H1 (cell line): ENCODE measurements at regions not wholly inside any gene's neighbourhood (a gene's known extent, or its start where the extent isn't known, plus 50 kb on each side); places are given as distances from the start of the nearest gene placed in this dataset.

Source experiments
- CTCF ChIA-PET: fragments of 300-600 bp; sonication (Branson Sonifier 250); formaldehyde crosslinking; loops from one replicate; lab custom pipeline; 2021; ENCODE audit not compliant: partially characterized antibody; lab: Charles Lee
- POLR2A ChIA-PET: fragments of 300-600 bp; sonication (Branson Sonifier 250); formaldehyde crosslinking; loops from one replicate; lab custom pipeline; 2021; ENCODE audit warnings: inconsistent platforms; ENCODE audit not compliant: partially characterized antibody; lab: Charles Lee
- DNase-seq, 2 experiments: peaks; one replicate each; pipeline versions ENCODE4 v3.0.0 to v3.0.0-alpha.2; 2010 to 2022; ENCODE audit warnings: low spot score in 2 of 2, low read depth in 1 of 2, mixed read lengths in 1 of 2
- FAIRE-seq: peaks from 2 replicates; lab custom pipeline; 2011; peaks lifted over from hg19 to GRCh38; lab: Jason Lieb, UNC
- H2AFZ ChIP-seq: 2 replicates; pipeline ENCODE4 v1.8.1; 2012; ENCODE audit warnings: low read length, inconsistent platforms
- H2AK5ac ChIP-seq: 2 replicates; pipeline ENCODE4 v1.6.1; 2013; ENCODE audit warnings: low read depth, low read length
- H2BK120ac ChIP-seq: replicated peaks from 2 replicates; pipeline ENCODE3; 2013; ENCODE audit warnings: low read depth, low read length, inconsistent platforms
- H2BK12ac ChIP-seq: 2 replicates; pipeline ENCODE4 v1.6.1; 2013; ENCODE audit warnings: low read depth, low read length
- H2BK15ac ChIP-seq: 2 replicates; pipeline ENCODE4 v1.6.1; 2013; ENCODE audit warnings: low read length
- H2BK20ac ChIP-seq: 2 replicates; pipeline ENCODE4 v1.6.1; 2013; ENCODE audit warnings: low read length
- H2BK5ac ChIP-seq: 2 replicates; pipeline ENCODE4 v1.6.1; 2013; ENCODE audit warnings: low read depth, low read length
- H3K14ac ChIP-seq: 2 replicates; pipeline ENCODE4 v1.6.1; 2013; ENCODE audit warnings: inconsistent platforms; ENCODE audit not compliant: insufficient read length
- H3K18ac ChIP-seq: 2 replicates; pipeline ENCODE4 v1.6.1; 2013; ENCODE audit warnings: low read length; ENCODE audit errors: extremely low read depth
- H3K23ac ChIP-seq: 2 replicates; pipeline ENCODE4 v1.6.1; 2013; ENCODE audit warnings: inconsistent platforms; ENCODE audit not compliant: insufficient read length
- H3K23me2 ChIP-seq: 2 replicates; pipeline ENCODE4 v1.6.1; 2013; ENCODE audit warnings: low read depth, low read length
- H3K27ac ChIP-seq: 2 replicates; pipeline ENCODE4 v1.6.1; 2011; ENCODE audit warnings: low read depth, low read length, inconsistent platforms
- H3K27me3 ChIP-seq, 4 experiments: replicated peaks in 1 of 4; 1 replicate in 1 of 4; 2 replicates in 3 of 4; pipeline versions ENCODE4 v1.6.1 to v1.8.1; 2011 to 2013; ENCODE audit warnings: low read length in 3 of 4, mild to moderate bottlenecking in 3 of 4, inconsistent platforms in 2 of 4, mixed read lengths in 2 of 4, moderate library complexity in 1 of 4; ENCODE audit not compliant: control insufficient read depth in 3 of 4, insufficient read depth in 3 of 4; ENCODE audit errors: extremely low read depth in 1 of 4
- H3K36me3 ChIP-seq, 4 experiments: 2 replicates each; pipeline versions ENCODE4 v1.6.1 to v1.8.1; 2011 to 2013; ENCODE audit warnings: mild to moderate bottlenecking in 4 of 4, low read length in 3 of 4, moderate library complexity in 2 of 4, control low read depth in 1 of 4, inconsistent platforms in 1 of 4; ENCODE audit not compliant: insufficient read depth in 4 of 4, control insufficient read depth in 2 of 4
- H3K4ac ChIP-seq: replicated peaks from 2 replicates; pipeline ENCODE3; 2013; ENCODE audit warnings: low read length, low read depth, mixed read lengths, inconsistent platforms; ENCODE audit not compliant: insufficient read length
- H3K4me1 ChIP-seq, 4 experiments: replicated peaks in 1 of 4; 1 replicate in 1 of 4; 2 replicates in 3 of 4; pipeline versions ENCODE4 v1.6.1 to v1.8.1; 2011 to 2013; ENCODE audit warnings: low read length in 3 of 4, inconsistent platforms in 2 of 4, mixed read lengths in 1 of 4; ENCODE audit not compliant: insufficient read depth in 4 of 4, control insufficient read depth in 3 of 4
- H3K4me2 ChIP-seq, 2 experiments: 2 replicates each; pipeline versions ENCODE4 v1.6.1 to v1.8.1; 2011 to 2013; ENCODE audit warnings: low read depth in 2 of 2, low read length in 2 of 2, control low read depth in 1 of 2, inconsistent platforms in 1 of 2, mild to moderate bottlenecking in 1 of 2; ENCODE audit not compliant: insufficient read depth in 1 of 2
- H3K4me3 ChIP-seq, 4 experiments: fragments of 200-600, 300-600 bp in 1 of 4; sonication (generic), shearing (Covaris generic), sonication (Bioruptor Twin) in 1 of 4; 2 replicates each; pipeline versions ENCODE4 v1.5.1 to v1.8.1; 2011 to 2016; ENCODE audit warnings: low read length in 4 of 4, low read depth in 3 of 4, control low read depth in 2 of 4, inconsistent platforms in 2 of 4, mild to moderate bottlenecking in 2 of 4, mixed read lengths in 1 of 4, moderate library complexity in 1 of 4; ENCODE audit not compliant: insufficient read depth in 2 of 4; ENCODE audit errors: extremely low read depth in 1 of 4
- H3K56ac ChIP-seq: replicated peaks from 2 replicates; pipeline ENCODE3; 2013; ENCODE audit warnings: low read depth, mild to moderate bottlenecking, mixed read lengths, low read length, inconsistent platforms; ENCODE audit not compliant: insufficient read length
- H3K79me1 ChIP-seq: 2 replicates; pipeline ENCODE4 v1.6.1; 2013; ENCODE audit warnings: low read depth, low read length, control low read depth
- H3K79me2 ChIP-seq, 2 experiments: 2 replicates each; pipeline versions ENCODE4 v1.6.1 to v1.8.1; 2012 to 2013; ENCODE audit warnings: low read length in 2 of 2, mild to moderate bottlenecking in 2 of 2, inconsistent platforms in 1 of 2; ENCODE audit not compliant: insufficient read depth in 2 of 2, control insufficient read depth in 1 of 2
- H3K9ac ChIP-seq, 4 experiments: replicated peaks in 1 of 4; 1 replicate in 1 of 4; 2 replicates in 3 of 4; pipeline versions ENCODE4 v1.6.1 to v1.8.1; 2011 to 2013; ENCODE audit warnings: low read depth in 3 of 4, low read length in 3 of 4, control low read depth in 2 of 4, mild to moderate bottlenecking in 2 of 4, moderate library complexity in 2 of 4, inconsistent platforms in 1 of 4; ENCODE audit errors: extremely low read depth in 1 of 4
- H3K9me3 ChIP-seq, 2 experiments: 2 replicates each; pipeline versions ENCODE4 v1.6.1 to v1.8.1; 2012 to 2013; ENCODE audit warnings: mild to moderate bottlenecking in 2 of 2, moderate library complexity in 2 of 2, control low read depth in 1 of 2, inconsistent platforms in 1 of 2, low read depth in 1 of 2, low read length in 1 of 2, mixed read lengths in 1 of 2; ENCODE audit not compliant: insufficient read depth in 2 of 2
- H4K20me1 ChIP-seq, 2 experiments: replicated peaks in 1 of 2; 2 replicates each; pipeline versions ENCODE3 to v1.8.1; 2011 to 2013; ENCODE audit warnings: inconsistent platforms in 2 of 2, low read length in 2 of 2, mild to moderate bottlenecking in 1 of 2; ENCODE audit not compliant: insufficient read depth in 2 of 2, control insufficient read depth in 1 of 2
- H4K5ac ChIP-seq: 2 replicates; pipeline ENCODE4 v1.6.1; 2013; ENCODE audit warnings: low read length, low read depth, mixed read lengths, inconsistent platforms; ENCODE audit not compliant: insufficient read length
- H4K8ac ChIP-seq: 2 replicates; pipeline ENCODE4 v1.8.0; 2013; ENCODE audit warnings: mild to moderate bottlenecking, moderate library complexity, low read length, inconsistent platforms; ENCODE audit not compliant: insufficient read depth; ENCODE audit errors: extremely low read depth
- H4K91ac ChIP-seq: replicated peaks from 2 replicates; pipeline ENCODE3; 2013; ENCODE audit warnings: low read length, mixed read lengths, inconsistent platforms; ENCODE audit not compliant: insufficient read length
- EP300 ChIP-seq, 2 experiments: IDR thresholded peaks; 1 replicate in 1 of 2; 2 replicates in 1 of 2; pipeline ENCODE4 v1.6.1; 2011 to 2012; ENCODE audit warnings: low read depth in 2 of 2, low read length in 2 of 2, mild to moderate bottlenecking in 2 of 2, borderline replicate concordance in 1 of 2, inconsistent platforms in 1 of 2, moderate library complexity in 1 of 2
- EZH2 ChIP-seq: fragments of 200-600 bp; sonication (generic); IDR thresholded peaks from 2 replicates; pipeline ENCODE4 v1.7.1; 2012; ENCODE audit warnings: low read depth, mild to moderate bottlenecking, moderate library complexity, low read length, inconsistent platforms; ENCODE audit not compliant: severe bottlenecking
- WGBS, 2 experiments: shearing (Covaris generic) in 1 of 2; methylation state at CpG; one replicate each; pipeline versions ENCODE4 v1.1.6 to v1.1.7; 2013 to 2015; ENCODE audit warnings: low lambda C conversion rate in 2 of 2, mixed read lengths in 2 of 2, inconsistent platforms in 1 of 2, low coverage in 1 of 2, missing lambda C conversion rate in 1 of 2; ENCODE audit not compliant: insufficient replicate concordance in 2 of 2, insufficient coverage in 1 of 2, insufficient read length in 1 of 2; ENCODE audit errors: extremely low coverage in 1 of 2, missing lambda C conversion rate in 1 of 2; 5-methylcytosine and 5-hydroxymethylcytosine counted together

DNA sequence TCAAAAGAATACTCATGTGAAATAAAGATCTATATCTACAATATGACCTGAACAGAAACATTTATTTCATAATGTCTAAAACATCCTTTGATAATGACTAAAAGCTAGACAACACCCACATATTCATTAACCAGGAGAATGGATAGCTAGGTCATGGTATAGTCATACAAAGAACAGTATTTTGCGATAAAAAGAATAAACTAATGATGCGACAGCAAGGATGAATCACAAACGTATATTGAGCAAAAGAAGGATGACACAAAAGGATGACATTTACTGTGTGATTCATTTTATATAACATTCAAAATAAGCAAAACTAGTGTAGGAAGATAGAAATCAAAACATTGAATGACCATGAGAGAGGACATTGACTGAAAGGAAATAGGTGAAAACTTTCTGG, 1233.1 kb downstream of the OTOL1 start:
- Histone ChIP-seq H3K56ac (no peak overlapping the region), H3K27ac (no peak overlapping the region), H3K23ac (no peak overlapping the region), H3K79me1 (no peaks in the 10 kb centered on the region), H3K4me2 (no peak overlapping the region), H4K20me1 (no peaks in the 10 kb centered on the region), H3K14ac (no peak overlapping the region), H4K5ac (no peak overlapping the region), H2AK5ac (no peak overlapping the region), H3K27me3 (no peaks in the 10 kb centered on the region), H3K18ac (no peak overlapping the region; the same call in 1 of the 2 replicates), H3K36me3 (peaks cover 0 to 6% (median 3%) of the 10 kb centered on the region in 4 experiments; a peak in 3 of 8 replicates), H3K23me2 (no peaks in the 10 kb centered on the region), H4K8ac (no peak overlapping the region), H4K91ac (no peak overlapping the region), H3K4me1 (no peaks in the 10 kb centered on the region), H3K79me2 (no peaks in the 10 kb centered on the region), H2BK5ac (no peak overlapping the region), H3K9ac (no peak overlapping the region), H2BK12ac (no peak overlapping the region), H2BK120ac (no peak overlapping the region), H2AFZ (no peak overlapping the region), H2BK15ac (no peak overlapping the region), H3K4me3 (no peak overlapping the region), H3K4ac (no peak overlapping the region), H2BK20ac (no peak overlapping the region), H3K9me3 (0 out of 4 replicates have a peak, but pooled peaks cover 6% of the 10 kb centered on the region in 2 experiments)
- TF ChIP-seq EP300 (IDR thresholded peaks at IDR 0.05; ENCODE audit: borderline replicate concordance in 1 of 2, low read depth in 2 of 2, low read length in 2 of 2) (no peak), EZH2 (no peak)
- WGBS, 2 experiments: 95% methylated on average over 3 of the region's 3 CpGs; no CpG with 5 or more reads in 1 of the 2 experiments
- ChIA-PET CTCF (no interaction called here), POLR2A (no interaction called here)
- no peak for FAIRE-seq
- no peak for DNase-seq
